Hepatocyte (in vitro differentiated cells): ENCODE measurements at regions not wholly inside any gene's neighbourhood (a gene's known extent, or its start where the extent isn't known, plus 50 kb on each side); places are given as distances from the start of the nearest gene placed in this dataset.
"Not testable (repeated sequence)": the region's sequence is repeated elsewhere in the genome, so short reads cannot be mapped to it uniquely, and the experiment has no call there.

ENCODE experiments used
- CTCF ChIP-seq: fragments of 200-600 bp; sonication (generic); IDR thresholded peaks from 2 replicates; pipeline ENCODE4 v1.5.1; 2016; ENCODE audit warnings: antibody characterized with exemption, mild to moderate bottlenecking; ENCODE audit not compliant: poor library complexity
- EZH2 ChIP-seq: fragments of 200-600 bp; sonication (generic); IDR thresholded peaks from 2 replicates; pipeline ENCODE4 v1.6.1; 2016; ENCODE audit warnings: antibody characterized with exemption, mild to moderate bottlenecking, borderline replicate concordance

GRCh38 chr7:56826556-56826955 lies 305.7 kb downstream of the ZNF479 start:
- TF ChIP-seq CTCF, EZH2: not testable (repeated sequence)
